ENCODE measurements at regions not wholly inside any gene's neighbourhood (a gene's known extent, or its start where the extent isn't known, plus 50 kb on each side); places are given as distances from the start of the nearest gene placed in this dataset.

DNA sequence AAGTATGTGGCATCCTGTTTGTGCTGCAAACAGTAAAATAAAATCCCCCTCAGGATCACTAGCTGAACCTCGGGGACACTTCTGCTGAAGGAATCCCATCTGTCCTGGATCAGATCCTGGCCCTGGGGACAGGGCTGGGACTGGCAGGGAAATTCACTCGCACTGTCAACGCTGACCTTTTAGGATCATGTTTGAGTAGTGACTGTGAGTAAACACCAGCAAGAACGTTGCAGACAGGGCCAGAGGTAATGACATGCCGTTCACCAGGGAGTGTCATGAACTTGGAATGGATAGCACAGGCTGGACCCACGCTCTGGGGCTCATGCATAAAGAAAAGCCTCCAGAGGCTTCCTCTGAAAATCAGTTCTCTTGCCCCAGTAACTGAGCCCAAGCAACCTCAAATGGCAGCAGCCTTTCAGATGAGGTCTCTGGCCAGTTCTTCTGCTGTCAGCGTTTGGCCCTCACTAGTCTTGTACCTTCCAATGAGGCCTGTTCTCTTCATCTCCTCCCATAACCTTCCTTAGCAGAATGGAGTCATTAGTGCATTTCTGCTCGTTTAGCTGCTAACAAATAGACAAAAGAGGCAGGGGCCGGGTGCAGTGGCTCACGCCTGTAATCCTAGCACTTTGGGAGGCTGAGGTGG lies 51.0 kb upstream of the BARX2 start:
- no peak for DNase-seq (ENCODE audit: low spot score)

- DNase-seq (ENCODE audit: low spot score) = no peak
Observed at GRCh38 chr11:129323896-129324502, 51.6 kb upstream of the BARX2 start.

- DNase-seq (ENCODE audit: low spot score) = no peak
Observed at GRCh38 chr11:129322941-129323340, 52.7 kb upstream of the BARX2 start.

DNA sequence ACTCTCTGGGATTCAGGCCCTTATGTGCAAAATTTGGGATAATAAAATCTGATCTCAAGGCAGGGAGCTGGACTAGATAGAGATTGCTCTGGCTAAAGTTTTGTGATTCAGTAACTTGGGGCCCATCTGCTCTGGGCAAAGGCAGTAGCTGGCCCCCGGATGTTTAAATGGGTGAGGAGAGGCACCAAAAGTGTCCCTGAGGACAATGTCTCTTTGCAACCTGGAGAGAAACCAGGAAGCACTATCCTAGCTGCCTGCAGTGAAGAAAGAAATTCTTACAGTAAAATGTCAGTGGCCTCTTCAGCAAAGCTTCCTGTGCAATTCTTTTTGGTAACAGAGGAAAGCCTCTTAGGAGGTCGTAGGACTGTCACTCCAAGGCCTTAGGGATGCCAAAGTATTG lies 54.6 kb upstream of the BARX2 start:
- no peak for DNase-seq (ENCODE audit: low spot score)

GRCh38 chr11:129320494-129320893 lies 55.2 kb upstream of the BARX2 start:
- DNase-seq (ENCODE audit: low spot score) = no peak

GRCh38 chr11:129319751-129320150 lies 55.9 kb upstream of the BARX2 start:
- no peak for DNase-seq (ENCODE audit: low spot score)

DNA sequence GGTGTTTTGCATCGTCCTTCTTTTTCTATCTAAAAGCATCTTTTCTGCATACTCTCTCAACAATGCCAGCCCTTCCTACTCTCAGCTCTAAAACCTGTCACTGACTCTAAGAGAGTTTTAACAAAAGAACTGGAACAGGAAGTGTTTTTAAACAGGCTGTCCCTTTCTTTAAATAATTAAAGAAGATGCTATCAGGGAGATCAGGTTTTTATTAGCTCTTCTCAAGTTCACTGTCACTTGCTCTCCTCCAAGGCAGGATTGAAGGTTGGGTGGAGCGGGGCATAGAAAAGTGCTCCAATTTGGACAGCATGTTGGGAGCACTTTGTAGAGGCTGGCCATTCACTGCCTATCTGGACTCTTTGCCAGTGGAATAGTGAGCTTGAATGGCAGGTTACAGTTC lies 56.4 kb upstream of the BARX2 start:
- no peak for DNase-seq (ENCODE audit: low spot score)

DNA sequence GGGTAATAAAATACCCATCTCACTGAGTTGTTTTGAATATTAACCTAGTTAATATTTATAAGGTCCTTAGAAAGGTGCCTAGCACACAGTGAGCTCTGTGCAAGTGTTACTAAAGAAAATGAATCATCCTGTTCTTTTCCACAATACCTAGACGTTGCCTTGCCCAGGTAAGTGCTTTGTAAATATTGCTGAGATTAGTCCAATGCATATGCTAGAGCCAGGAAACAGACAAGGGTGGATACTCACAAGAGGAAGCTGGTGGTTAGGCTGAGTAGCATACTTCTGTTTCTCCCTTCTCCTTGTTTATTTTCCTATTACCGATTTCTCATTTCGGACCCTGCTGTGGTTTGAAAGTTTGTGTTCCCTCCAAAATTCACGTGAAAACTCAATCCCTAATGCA lies 58.1 kb upstream of the BARX2 start:
- no peak for DNase-seq (ENCODE audit: low spot score)

DNA sequence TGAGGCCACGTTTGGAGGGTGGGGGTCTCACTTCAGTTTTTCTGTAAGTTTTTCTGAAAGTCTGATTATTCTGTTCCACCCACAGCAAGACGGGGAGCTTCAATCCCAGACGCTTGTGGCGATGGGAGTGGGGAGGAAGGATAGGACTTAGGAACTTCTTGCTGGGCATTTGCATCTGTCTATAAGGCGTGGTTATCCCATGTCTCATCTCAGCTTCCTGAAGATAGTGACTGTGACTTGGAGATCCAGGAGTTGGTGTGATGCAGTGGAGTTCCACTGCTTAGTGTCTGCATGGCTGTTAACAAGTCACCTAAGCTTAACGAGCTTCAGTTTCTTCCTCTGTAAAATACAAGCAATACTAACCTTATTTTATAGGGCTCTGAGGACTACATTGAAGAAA lies 58.9 kb upstream of the BARX2 start:
- no peak for DNase-seq (ENCODE audit: low spot score)

- DNase-seq (ENCODE audit: low spot score) = no peak
Observed at GRCh38 chr11:129315781-129316579, 59.7 kb upstream of the BARX2 start.

DNA sequence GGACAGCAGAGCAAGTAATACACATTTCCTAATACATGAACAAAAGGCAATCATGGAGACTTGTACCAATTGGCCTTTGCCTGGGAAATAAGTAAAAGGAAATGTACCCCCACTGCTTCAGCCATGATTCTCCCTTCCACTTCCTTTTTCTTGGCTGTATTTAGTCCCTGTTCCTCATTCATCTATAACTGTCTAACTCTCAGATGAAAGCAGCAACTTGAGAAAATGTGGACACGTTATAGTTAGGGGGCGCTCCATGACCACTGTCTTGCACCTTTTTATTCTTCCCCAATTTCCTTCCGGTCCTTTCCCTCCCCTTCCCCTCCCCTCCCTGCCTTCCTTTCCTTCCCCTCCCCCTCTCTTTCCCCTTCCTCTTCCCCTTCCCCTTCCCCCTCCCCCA lies 61.3 kb upstream of the BARX2 start:
- DNase-seq (ENCODE audit: low spot score) = no peak

DNA sequence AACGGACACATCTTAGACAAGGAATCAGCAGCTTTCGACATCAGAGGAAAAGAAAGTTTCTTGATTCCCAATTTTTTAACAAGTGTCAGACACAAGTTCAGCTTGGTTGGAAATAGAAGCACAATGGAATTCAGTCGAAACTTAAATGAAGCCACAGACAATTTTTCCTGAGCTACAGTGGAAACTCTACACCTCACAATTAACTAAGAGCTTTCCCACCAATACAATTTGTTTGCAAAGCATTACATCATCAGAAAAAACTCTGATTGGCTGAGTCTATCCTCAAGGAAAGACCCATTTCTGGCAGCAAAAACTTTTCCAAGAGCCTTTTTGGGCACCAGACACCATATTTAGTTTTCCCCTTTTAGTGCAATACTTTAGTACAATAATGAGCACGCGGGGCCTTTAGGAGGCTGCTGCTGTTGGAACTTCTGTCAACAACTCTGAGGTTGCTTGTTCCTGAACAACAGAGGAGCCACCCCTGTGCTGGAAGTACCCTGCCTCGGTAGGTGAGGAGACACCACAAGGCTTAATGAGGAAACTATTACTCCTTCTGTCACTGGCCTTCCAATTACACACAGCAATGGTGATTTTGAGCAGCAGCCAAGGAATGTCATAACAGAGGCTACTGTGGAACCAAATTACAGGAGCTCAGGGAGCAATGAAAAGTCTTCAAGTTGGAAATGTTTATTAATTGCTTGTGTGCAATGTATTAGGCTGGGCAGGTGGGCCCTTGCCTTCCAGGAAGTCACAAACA lies 61.9 kb upstream of the BARX2 start:
- no peak for DNase-seq (ENCODE audit: low spot score)

DNA sequence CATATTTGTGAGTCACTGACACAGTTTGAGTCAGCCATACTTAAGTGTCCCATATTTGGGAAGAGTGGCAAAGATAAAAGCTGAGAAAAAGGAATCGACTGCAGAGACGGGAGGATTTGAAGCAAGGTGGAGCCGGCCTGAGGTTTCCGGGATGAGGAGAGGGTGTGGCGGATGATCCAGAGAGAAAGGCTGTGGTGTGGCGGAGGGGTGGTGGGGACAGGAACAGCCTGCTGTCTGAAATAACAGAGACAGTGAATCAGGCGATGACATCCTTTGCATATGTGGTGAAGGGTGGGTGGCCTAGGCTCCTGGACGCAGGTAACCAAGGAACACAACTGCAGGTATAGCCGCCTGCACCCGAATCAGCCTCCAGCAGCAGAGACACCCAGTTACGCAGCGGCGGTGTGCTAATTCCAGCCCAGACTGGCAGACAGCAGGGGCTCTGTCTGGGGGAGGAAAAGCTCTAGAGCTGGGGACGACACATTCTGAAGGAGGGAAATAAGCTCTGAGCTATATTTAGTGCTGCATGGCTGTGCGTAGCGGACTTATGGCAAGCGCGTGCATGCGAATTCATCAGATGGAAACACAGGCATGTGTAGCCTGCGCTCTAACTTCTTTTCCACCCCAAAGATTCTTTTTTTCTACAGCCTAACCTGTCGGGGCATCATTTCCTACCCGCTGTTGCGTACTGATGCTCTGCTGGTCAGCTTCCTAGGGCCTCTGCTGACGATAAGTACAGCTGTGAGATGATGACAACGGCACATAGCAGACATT lies 62.7 kb upstream of the BARX2 start:
- no peak for DNase-seq (ENCODE audit: low spot score)

DNA sequence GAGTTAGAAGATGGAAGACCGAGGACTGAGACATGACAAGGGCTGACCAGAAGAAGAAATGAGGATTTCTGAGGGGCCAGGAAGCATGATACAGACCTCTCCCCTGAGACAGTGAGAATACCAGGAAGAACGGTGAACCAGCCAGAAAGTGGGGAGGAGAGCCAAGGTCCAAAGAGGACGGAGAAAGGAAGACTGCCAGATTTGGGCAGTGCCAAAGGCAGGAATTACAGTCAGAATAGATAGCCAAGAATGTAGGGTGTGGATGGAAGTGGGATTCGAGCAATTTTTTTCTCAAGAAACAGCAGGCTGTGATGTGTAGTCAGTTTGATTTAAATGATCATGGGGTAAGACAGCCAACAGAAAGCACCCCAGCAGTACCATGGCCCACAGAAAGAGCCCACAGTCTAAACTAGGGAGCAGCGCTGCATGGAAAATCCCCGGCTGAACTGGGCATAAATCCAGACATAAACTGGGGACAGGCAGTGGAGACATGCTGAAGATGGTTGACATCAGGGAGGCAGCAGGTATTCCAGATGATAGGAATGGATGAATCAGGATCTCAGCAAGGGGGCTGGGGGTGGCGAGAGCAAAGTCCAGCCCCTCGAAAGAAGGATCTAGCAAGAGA lies 67.3 kb upstream of the BARX2 start:
- DNase-seq (ENCODE audit: low spot score) = no peak

- no peak for DNase-seq (ENCODE audit: low spot score)
Observed at GRCh38 chr11:129307162-129307561, 68.5 kb upstream of the BARX2 start.

- no peak for DNase-seq (ENCODE audit: low spot score)
Observed at GRCh38 chr11:129302386-129303101, 73.1 kb upstream of the BARX2 start.

- no peak for DNase-seq (ENCODE audit: low spot score)
Observed at GRCh38 chr11:129300099-129300498, 75.5 kb upstream of the BARX2 start.

GRCh38 chr11:129298988-129299387 lies 76.7 kb upstream of the BARX2 start:
- no peak for DNase-seq (ENCODE audit: low spot score)

- DNase-seq (ENCODE audit: low spot score) = no peak
Observed at GRCh38 chr11:129295746-129296145, 79.9 kb upstream of the BARX2 start.

DNA sequence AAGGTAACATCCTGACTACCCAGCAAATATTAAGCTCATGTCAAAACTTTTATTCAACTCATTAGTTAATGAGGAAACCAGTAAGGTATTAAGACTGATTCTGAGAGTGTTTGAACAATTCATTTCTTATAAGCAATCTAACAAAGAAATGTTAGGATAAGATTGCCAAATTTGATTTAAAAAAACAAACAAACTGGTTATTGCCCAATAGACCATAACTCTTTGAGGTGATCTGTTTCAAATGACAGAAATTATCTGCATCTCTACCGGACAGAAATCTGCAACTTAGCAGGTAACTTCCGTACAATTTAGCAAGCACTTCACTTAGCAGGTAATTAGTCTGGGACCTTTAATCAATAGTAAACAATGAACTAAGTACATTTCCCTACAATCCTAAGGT lies 82.9 kb upstream of the BARX2 start:
- no peak for DNase-seq (ENCODE audit: low spot score)

GRCh38 chr11:129292092-129292491 lies 83.6 kb upstream of the BARX2 start:
- DNase-seq (ENCODE audit: low spot score) = no peak
